ENCODE measurements at regions not wholly inside any gene's neighbourhood (a gene's known extent, or its start where the extent isn't known, plus 50 kb on each side); places are given as distances from the start of the nearest gene placed in this dataset.

DNA sequence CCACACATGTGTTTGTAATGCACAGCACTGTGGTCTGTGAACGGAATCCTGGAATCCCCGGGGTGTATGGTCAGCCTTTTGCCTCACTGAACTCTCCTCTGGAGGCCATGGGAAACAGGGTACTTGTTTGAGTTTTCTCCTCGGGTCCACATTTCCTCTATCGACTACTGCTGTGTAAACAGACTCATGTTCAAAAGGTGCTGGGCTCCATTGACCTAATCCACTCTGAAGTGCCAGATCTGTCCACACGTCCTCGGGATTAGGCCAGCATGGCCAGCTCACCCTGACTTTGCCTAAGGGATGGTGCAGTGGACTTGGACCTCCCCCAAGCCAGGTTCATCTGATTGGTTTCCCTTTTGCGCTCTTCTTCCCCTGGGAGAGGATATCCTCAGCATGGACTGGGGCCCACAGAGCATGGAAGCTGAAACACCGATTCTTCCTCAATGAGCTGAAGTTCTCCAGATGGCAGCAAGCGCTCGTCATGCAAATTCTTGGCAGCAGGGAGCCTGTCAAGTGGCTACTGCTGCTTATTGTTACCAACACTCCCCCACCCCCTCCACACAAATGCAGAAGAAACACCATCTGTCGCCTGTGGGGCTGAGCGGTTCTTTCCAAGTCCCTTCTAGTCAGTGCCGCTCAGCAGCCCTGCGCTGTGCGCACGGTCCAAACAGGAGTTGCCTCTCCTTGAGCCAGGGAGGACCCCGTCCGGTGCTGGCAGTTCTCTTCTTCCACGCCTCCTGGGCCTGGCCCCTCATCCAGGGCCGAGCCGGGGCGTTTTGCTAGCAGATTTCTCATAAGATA, 292.6 kb upstream of the MARCKS start:
- DNase-seq (ENCODE audit: low read depth), result peak; percentile 79

DNA sequence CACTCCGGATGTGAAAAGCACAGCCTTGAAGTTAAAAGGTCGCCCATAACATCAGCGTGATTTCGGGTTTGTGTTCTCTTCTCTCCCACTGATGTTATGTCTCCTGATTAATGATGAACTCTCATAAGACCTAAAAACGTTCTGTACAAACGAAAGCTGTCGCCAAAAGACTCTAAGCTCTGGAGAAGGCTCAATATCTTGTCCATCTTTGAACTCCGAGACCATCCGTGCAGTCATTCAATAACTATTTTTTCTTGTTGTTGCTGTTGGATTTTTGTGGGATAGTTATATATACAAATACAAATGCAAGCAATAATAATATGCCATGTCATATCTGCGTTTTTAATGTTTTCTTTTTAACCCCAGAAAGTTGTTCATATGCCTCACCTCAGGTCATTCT, 291.8 kb upstream of the MARCKS start:
- DNase-seq (ENCODE audit: low read depth), result no peak

DNA sequence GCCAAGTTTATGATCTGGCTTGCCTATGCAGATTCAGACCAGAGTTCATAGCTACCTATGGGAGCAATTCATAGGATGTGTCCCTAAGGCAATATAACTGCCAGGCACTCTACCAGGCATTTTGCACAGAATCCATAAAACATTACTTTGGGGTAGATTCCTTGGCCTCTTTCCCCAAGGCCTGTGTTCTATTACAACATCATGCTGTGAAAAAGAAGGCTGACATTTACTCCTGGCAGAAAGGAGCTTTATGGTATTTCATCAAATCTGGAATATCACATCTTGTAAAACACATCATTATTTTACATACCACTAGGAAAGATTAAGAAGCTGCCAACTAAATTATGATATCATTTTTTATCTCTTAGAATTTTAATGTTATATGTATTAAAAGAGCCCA, 287.0 kb upstream of the MARCKS start:
- peak; percentile 27 for DNase-seq (ENCODE audit: low read depth)

DNA sequence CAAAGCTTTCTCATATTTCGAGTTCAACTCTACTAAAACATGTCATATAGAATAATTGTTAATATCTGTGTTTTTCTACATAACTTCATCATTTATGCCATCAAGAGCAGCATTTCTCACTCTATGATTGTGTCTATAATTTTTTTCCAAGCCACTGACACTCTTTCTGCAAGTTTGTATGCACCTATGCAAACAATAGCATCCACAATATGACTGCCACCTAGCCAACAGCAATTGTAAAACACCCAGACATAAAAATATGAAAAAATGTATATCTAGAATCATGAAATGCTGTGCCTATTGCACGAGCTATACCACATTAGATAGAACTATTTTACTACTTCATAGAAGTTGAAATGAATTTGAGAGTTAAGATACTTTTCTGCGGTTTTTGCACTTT, 286.5 kb upstream of the MARCKS start:
- DNase-seq (ENCODE audit: low read depth), result no peak

DNA sequence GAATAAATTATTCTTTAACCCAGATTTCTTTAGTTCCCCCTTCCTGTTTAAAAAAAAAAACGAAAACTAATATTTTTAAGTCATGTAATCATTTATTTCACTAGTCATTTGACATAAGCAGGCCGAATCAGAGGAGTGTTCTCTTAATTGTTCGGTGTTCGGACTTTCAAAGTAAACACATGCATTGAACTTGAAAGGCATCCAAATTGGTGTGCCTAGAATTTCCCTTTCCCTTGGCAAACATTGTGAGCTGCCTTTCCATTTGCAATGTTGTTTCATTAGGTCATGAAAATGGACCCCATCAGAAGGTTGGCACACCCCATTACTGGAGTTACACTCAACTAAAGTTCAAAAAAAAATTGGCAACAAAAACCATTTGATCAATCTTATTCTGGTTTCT, 283.0 kb upstream of the MARCKS start:
- no peak for DNase-seq (ENCODE audit: low read depth)

DNA sequence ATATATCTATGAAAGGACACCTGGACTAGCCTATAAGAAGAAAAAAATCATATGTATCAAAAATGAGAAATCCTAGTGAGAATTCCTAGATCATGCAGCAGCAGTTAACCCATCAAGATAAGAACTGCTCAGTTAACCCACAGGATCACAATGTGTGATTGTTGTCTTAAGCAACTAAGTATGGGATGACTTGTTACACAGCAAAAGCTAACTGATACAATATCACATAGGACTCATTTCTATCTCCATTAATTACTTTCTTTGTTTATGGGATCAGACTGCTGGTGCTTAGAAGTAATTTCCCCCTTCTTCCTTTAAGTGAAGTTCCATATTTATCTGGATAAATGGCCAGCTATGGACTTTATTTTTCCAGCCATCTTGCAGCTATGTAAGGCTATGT, 280.8 kb upstream of the MARCKS start:
- DNase-seq (ENCODE audit: low read depth), result no peak

DNA sequence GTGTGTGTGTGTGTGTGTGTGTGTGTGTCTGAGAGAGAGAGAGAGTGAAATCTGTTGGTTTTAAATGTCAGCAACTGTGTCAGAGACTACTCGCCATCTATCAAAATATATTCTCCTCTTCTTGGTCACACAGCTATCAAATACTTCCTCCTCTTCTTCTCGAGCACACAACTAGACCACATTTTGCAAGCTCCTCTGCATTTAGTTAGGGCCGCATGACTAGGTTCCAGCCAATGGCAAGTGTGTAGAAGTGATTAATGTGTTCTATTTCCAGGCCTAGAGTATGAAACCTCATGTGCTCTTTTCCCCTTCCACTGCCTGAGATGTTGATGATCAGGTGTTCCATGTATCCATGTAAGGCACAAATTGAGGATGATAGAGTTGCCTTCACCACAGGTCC, 278.5 kb upstream of the MARCKS start:
- DNase-seq (ENCODE audit: low read depth), result no peak

DNA sequence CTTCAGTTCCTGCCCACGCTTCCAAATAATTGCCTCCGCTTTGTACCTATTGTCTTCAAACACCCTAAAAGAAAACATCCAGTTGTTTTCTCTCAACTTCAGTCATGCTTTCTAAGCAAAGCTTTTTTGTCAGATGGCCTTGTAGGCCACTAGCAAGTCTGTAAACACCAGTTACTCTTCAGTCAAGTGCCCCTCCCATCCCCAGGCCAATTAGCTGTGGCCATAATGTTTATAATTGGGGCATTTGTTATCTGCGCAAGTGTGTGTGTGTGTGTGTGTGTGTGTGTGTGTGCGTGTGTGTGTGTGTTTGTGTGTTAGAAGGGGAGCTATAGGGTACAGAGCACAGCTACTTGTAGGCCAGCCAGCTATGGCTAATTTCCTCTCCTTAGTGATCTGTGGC, 272.4 kb upstream of the MARCKS start:
- no peak for DNase-seq (ENCODE audit: low read depth)

DNA sequence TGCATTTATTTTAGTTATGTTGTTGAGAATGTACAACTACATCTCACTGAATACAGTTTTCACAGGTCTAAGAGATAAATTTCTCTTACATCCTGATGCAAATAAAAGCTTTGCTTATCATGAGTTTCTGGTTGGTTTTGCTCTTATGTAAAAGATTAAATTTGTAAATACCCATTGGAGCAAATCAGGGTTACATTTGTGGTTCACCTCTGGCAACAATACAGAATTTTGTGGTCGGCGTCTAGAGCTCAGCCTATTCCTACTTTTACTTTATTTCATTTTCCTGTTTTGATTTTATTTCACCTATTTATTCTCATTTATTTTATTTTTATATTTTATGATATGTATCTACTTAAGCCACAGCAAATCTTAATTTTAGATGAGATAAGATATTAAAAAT, 271.9 kb upstream of the MARCKS start:
- no peak for DNase-seq (ENCODE audit: low read depth)

DNA sequence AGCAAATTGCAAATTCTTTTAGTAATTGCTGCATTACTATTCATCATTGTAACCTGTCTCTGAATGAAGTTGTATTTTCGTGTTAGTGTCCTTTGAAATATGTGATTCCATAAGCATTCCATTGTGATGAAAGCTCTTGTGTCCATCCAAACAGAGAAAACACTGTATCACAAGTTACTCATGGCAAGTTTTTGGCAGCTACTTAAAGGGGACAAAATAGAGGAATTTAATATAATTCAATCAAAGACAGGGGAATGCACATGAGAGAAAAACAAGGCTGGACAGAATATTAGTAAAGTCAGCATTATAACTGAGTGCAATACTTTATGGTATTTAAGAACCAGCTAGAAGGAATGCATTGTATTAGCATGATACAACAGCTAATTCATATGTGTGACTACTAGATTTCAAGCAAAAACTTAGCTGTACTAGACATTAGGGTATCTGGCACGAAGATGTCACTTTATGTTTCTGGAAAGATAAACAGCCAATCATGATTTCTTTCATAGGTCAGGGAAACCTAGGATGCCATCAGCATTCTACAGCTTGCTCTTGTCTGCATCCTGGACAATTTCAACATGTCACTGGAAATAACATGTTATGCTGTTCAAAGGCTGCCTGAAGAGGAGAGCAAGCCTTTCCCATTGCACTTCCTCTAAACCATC, 270.6 kb upstream of the MARCKS start:
- no peak for DNase-seq (ENCODE audit: low read depth)

DNA sequence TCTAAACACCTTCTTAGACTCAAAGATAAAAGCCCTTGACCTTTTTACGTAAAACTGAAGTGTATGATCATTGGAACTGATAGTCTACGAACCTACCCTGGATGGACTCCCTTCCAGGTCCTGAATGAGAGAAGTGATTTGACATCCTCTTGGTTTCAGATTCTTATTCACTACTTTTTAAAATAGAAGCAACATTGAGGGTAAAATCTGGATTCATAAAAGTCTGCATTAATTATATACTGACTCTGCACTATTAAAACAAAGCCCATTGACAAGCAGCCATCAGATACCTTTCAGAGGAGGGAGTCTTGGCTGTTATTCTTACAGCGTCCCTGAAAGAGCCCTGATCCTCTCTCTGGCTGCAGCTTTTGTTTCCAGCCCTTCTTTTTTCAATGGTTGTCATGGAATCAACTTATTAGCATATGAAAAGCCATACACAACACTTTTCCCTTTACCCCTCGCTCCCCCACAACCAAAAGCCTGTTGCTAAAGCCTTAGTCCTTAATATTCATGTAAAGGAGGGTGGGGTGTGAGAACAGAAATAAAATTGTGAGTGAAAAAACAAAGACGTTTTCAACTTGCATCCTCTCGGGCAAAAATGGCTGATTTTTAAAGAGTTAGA, 270.0 kb upstream of the MARCKS start:
- DNase-seq (ENCODE audit: low read depth), result no peak

DNA sequence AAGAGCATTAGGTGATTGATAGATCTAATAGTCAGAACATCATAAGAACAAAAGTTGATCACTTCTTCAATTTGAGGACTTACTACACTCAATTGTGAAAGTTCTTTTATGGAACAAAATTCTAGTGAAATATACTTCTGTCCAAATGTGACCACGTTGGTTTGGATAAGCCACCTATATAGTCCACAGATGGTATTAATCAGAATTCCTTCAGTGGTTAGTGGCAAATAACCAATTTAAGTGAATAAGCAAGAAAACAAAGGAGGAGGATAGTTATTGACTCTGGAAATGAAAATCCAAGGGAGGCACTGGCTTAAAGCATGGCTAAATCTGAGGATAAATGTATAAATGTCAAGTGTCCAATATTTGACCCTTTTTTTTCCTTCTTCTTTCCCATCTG, 268.5 kb upstream of the MARCKS start:
- DNase-seq (ENCODE audit: low read depth), result no peak

DNA sequence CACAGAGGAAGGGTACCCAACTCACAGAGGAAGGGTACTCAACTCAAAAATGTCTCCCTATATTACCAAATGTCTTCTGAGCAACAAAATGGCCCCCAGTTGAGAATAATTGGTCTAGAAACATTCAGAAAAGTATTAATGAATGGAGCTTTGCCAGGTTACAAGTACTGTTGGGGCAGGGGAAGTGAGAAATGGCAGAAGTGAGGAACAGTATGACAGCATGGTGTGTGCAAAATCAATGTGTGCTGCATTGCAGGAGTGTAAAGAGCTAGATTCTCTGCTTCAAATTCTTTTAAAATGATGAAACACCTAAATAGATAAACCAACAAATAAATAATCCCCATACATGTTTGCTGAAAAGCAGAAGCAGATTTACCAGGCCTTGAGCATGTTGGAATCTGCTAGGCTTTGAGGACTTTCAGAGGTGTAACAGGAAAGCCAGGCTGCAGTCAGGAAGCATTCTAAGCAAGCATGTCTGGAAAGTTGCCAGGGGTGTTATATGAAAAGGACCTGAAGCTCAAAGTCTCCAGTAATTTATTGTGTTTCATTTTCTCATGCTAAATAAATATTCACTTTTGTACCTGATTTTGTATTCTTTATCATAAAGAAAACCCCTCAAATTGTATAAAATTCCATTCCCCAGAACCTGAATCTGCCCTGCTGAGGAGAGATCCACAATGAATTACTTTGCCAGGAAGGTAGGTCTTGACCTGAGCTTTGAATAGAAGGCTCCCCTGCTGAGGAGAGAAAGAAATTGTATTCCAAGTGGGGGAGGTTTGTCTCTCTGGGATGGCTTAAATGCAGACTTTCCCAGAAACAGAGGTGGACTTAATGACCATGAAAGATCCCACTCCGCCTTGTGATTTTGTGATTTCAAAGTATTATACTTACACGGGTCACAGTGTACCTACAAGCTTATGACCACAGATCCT, 265.0 kb upstream of the MARCKS start:
- DNase-seq (ENCODE audit: low read depth), result no peak

DNA sequence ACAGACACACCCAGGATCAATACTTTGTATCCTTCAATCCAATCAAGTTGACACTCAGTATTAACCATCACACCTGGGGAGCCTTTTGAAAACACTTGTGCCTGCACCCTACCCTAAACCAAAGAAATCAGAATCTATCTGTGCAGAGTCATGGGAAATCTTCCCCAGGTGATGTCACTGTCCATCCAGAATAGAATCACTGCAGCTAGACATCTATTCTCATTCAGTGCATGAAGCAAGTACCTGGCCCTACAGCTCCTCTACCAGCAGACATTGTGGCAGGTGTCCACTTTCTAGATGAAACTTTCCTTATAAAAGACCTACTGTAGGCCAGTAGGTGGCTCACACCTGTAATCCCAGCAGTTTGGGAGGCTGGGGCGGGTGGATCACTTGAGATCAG, 262.4 kb upstream of the MARCKS start:
- DNase-seq (ENCODE audit: low read depth), result no peak

DNA sequence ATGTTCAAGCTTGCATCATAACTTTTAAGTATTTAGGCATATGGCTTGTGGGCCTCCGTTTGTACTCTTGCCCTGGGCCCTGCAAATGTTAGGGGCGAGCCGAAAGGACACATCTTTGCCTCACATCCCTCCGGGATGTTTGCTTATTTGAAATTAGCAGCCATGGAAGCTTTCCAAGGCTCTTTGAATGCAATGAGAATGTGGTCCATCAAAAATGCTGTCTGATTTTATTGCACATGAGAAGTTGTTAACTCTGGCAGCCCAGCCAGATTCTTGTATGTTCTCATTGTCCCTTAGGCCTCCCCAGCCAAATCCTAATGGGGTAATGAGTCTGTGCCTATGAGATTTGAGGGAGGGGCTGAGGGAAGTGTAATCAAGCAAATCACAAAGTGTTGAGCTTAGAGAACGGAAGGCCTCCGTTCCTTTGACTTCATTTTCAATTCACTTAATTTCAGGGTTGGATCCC, 261.2 kb upstream of the MARCKS start:
- peak; percentile 68 for DNase-seq (ENCODE audit: low read depth)

DNA sequence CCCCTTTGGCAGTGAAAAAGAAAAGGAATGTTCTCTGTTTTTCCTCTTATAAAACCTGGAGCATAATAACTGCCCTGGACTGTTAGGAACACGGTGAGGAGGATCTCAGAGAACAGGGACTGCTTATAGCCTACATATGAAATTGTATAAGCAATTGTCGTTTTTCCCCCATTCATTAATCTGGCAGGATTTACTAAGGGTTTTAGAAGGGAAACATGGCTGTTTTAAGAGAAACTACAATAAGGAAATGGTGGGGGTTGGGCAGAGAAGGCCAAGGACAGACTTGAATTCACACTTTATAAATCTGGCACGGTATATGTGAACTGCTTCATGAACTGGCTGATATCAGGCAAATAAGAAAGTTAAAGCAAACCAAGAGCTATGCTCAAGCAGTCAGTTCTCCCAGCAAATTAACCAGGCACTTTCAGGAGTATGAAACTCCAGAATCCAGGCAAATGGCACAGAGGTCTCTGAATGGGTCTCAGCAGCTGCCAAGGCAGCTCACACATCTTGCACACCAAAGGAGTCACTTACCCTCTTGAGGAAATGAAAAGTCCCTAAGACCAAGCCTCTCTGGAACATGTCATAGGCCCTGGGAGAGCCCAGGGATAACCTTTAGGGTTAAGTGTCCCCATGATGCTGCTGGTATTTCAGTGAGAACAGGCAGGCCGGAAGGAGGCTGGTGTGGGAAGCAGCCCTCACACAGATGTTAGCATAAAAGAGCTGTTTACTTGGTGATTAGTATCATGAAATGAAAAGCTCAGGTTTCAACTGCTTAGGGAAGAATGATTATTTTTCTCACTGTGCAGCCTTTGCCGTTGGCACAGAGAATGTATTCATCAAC, 260.5 kb upstream of the MARCKS start:
- no peak for DNase-seq (ENCODE audit: low read depth)

DNA sequence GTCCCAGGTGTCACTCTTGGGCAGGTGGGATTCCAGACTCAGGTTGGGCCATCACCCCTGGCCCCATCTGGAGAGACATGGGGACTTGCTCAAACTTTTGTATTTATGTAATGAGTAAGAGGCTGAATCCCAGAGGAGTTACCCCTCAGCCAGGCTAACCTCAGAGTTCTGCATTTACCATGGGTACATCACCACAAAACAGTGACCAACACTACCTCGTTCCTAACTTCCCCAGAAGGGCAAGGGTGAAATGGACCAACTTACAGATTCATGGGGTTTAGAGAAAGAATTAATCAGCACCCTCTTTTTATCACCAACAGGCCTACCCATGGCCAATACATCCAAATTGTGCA, 259.9 kb upstream of the MARCKS start:
- DNase-seq (ENCODE audit: low read depth), result peak; percentile 78

DNA sequence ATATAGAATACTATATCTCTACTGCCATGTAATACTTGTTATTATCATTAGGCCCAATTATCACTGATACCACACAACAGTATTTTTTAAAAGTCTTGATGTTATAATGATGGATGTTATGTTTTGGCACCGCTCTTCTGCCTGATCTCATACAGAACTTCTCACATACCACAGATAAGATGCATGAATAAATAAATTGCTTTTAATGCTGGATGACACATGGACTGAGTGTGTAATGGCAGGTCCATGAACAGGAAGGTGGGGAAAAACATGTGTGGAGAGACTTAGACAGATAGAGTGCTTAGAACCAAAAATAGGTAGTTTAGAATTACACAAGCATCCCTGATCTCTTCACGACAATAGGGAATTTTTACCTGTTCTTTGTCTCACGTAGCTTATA, 258.4 kb upstream of the MARCKS start:
- no peak for DNase-seq (ENCODE audit: low read depth)

DNA sequence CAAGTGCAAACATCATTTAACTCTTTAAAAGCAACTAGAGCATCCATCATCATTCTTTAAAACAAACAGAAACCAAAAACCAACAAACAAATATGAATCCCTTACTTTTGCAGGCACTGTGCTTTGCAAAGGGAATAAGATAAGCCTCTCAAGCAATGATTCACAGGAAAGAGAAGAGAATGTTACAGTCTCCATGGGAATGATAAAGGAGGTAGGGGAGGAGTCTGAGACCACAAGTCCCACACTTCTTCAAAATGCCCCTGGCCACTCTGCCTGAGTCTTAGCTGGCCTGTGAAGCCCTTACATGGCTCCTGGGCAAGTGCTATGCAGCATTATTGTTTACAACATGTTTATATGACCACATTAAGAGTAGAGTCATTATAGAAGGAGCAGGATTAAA, 257.7 kb upstream of the MARCKS start:
- no peak for DNase-seq (ENCODE audit: low read depth)

DNA sequence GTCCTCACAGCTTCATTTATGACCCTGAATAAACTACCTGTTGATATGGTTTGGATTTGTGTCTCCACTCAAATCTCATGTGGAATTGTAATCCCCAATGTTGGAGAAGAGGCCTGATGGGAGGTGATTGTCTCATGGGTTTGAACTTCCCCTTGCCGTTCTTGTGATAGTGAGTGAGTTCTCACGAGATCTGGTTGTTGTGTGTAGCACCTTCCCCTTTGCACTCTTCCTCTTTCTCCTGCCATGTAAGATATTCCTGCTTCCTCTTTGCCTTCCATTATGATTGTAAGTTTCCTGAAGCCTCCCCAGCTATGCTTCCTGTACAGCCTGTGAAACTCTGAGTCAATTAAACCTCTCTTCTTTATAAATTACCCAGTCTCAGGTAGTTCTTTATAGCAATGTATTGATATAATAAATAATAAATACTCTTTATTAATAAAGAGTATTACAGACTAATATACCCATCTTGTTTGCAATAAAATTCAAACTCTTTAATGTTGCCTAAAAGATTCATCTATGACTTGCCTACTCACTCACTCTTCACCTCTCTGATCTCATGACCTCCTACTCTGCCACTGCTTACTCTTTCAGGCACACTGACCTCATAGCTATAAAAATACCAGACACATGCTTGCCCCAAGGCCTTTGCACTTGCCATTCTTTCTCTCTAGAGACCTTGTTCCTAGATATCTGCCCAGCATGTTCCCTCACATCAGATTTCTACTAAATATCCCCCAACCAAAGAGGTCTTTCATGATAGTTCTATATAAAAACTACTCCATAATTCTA, 256.4 kb upstream of the MARCKS start:
- DNase-seq (ENCODE audit: low read depth), result no peak

Data from stromal cell of bone marrow (primary cell).